NB4 (cell line): ENCODE measurements at regions not wholly inside any gene's neighbourhood (a gene's known extent, or its start where the extent isn't known, plus 50 kb on each side); places are given as distances from the start of the nearest gene placed in this dataset.

ENCODE experiments used
- DNase-seq: peaks from one replicate; pipeline ENCODE4 v3.0.0; 2010; ENCODE audit warnings: low read depth
- H3K4me3 ChIP-seq: one replicate; pipeline ENCODE4 v1.5.1; 2011; ENCODE audit warnings: mild to moderate bottlenecking, low read depth, low read length, moderate library complexity
- CTCF ChIP-seq: IDR thresholded peaks from one replicate; pipeline ENCODE4 v1.5.1; 2012; ENCODE audit warnings: low read depth, low read length
- MAX ChIP-seq: IDR thresholded peaks from 2 replicates; pipeline ENCODE4 v1.6.1; 2011; ENCODE audit warnings: low read depth, low read length
- MYC ChIP-seq: IDR thresholded peaks from 2 replicates; pipeline ENCODE4 v1.6.1; 2011; ENCODE audit warnings: low read depth, low read length
- POLR2A ChIP-seq: IDR thresholded peaks from 2 replicates; pipeline ENCODE4 v1.6.1; 2011; ENCODE audit warnings: mild to moderate bottlenecking; ENCODE audit not compliant: insufficient read length; ENCODE audit errors: extremely low read depth

GRCh38 chr5:96259151-96259772 lies 173.8 kb downstream of the PCSK1 start:
- peak; percentile 36 for DNase-seq
- H3K4me3 ChIP-seq: no peak overlapping the region
- TF ChIP-seq MAX (no peak), CTCF (no peak)

GRCh38 chr5:96258692-96259091 lies 174.4 kb downstream of the PCSK1 start:
- TF ChIP-seq MAX (no peak), CTCF (no peak), POLR2A (no peak)
- H3K4me3 ChIP-seq: no peak overlapping the region
- no peak for DNase-seq

- no peak for DNase-seq
- TF ChIP-seq MAX (no peak), POLR2A (no peak), CTCF (no peak), MYC (no peak)
- no peak overlapping the region for H3K4me3 ChIP-seq
Measured at GRCh38 chr5:96257904-96258303, 175.1 kb downstream of the PCSK1 start.

- peak; percentile 26 for DNase-seq
- TF ChIP-seq MYC (no peak), POLR2A (no peak), MAX (no peak), CTCF (no peak)
- H3K4me3 ChIP-seq: no peak overlapping the region
Measured at GRCh38 chr5:96256795-96257470, 176.1 kb downstream of the PCSK1 start.

- H3K4me3 ChIP-seq: no peak overlapping the region
- DNase-seq: no peak
- TF ChIP-seq POLR2A (no peak), MYC (no peak), CTCF (no peak), MAX (no peak)
Measured at GRCh38 chr5:96254980-96255691, 177.9 kb downstream of the PCSK1 start.
